Stimulated activated CD4-positive, alpha-beta T cell treated with anti-CD3 and anti-CD28 coated beads, Interleukin-2, amount 100 ng/mL, for 24 hours (primary cell): ENCODE measurements at regions not wholly inside any gene's neighbourhood (a gene's known extent, or its start where the extent isn't known, plus 50 kb on each side); places are given as distances from the start of the nearest gene placed in this dataset.
"Not testable (repeated sequence)": the region's sequence is repeated elsewhere in the genome, so short reads cannot be mapped to it uniquely, and the experiment has no call there.

Experiments used
- DNase-seq, 2 donors: peaks; one replicate each; pipeline ENCODE4 v3.0.0-alpha.2; 2020

- not testable (repeated sequence) for DNase-seq
These were observed 50.3 kb upstream of the AGTPBP1 start for GRCh38 chr9:85792057-85792456.

- DNase-seq: peak in 1 of 2 donors; percentile 21
These were observed 61.4 kb upstream of the AGTPBP1 start for GRCh38 chr9:85802978-85803695.

- not testable (repeated sequence) for DNase-seq
These were observed 63.0 kb upstream of the AGTPBP1 start for GRCh38 chr9:85804847-85805133.

- DNase-seq: peak; percentile 70 to 75
These were observed 63.6 kb upstream of the AGTPBP1 start for GRCh38 chr9:85805134-85806005.

- DNase-seq: not testable (repeated sequence)
These were observed 66.6 kb upstream of the AGTPBP1 start for GRCh38 chr9:85808329-85808728.

- not testable (repeated sequence) for DNase-seq
These were observed 71.6 kb upstream of the AGTPBP1 start for GRCh38 chr9:85813388-85813787.

- DNase-seq: not testable (repeated sequence)
These were observed 73.0 kb upstream of the AGTPBP1 start for GRCh38 chr9:85814800-85815199.

GRCh38 chr9:85818971-85819370, 77.2 kb upstream of the AGTPBP1 start:
- not testable (repeated sequence) for DNase-seq

GRCh38 chr9:85820598-85820997, 78.8 kb upstream of the AGTPBP1 start:
- not testable (repeated sequence) for DNase-seq

GRCh38 chr9:85824949-85825348, 83.2 kb upstream of the AGTPBP1 start:
- not testable (repeated sequence) for DNase-seq

GRCh38 chr9:85834591-85834990, 92.8 kb upstream of the AGTPBP1 start:
- not testable (repeated sequence) for DNase-seq

- not testable (repeated sequence) for DNase-seq
These were observed 97.0 kb upstream of the NAA35 start for GRCh38 chr9:85843949-85844348.

- not testable (repeated sequence) for DNase-seq
These were observed 93.2 kb upstream of the NAA35 start for GRCh38 chr9:85847782-85848181.

GRCh38 chr9:85858056-85858750, 82.7 kb upstream of the NAA35 start:
- DNase-seq: no peak

GRCh38 chr9:85859765-85860164, 81.2 kb upstream of the NAA35 start:
- no peak for DNase-seq

- DNase-seq: not testable (repeated sequence)
These were observed 79.1 kb upstream of the NAA35 start for GRCh38 chr9:85861882-85862281.

GRCh38 chr9:85863875-85864274, 77.1 kb upstream of the NAA35 start:
- DNase-seq: no peak

- no peak for DNase-seq
These were observed 69.9 kb upstream of the NAA35 start for GRCh38 chr9:85871008-85871407.

GRCh38 chr9:85871683-85872082, 69.3 kb upstream of the NAA35 start:
- not testable (repeated sequence) for DNase-seq

GRCh38 chr9:85872463-85872862, 68.5 kb upstream of the NAA35 start:
- DNase-seq: no peak

- DNase-seq: no peak
These were observed 64.3 kb upstream of the NAA35 start for GRCh38 chr9:85876628-85877027.

GRCh38 chr9:85878872-85879597, 61.9 kb upstream of the NAA35 start:
- not testable (repeated sequence) for DNase-seq

GRCh38 chr9:85880507-85880906, 60.4 kb upstream of the NAA35 start:
- not testable (repeated sequence) for DNase-seq
